HG02943 (cell line): ENCODE measurements at regions not wholly inside any gene's neighbourhood (a gene's known extent, or its start where the extent isn't known, plus 50 kb on each side); places are given as distances from the start of the nearest gene placed in this dataset.

ENCODE experiments used
- ATAC-seq: cut with Tn5 transposase; IDR thresholded peaks from one replicate; pipeline ENCODE4 v1.9.1; 2021; ENCODE audit warnings: mild to moderate bottlenecking, low read depth, moderate library complexity; ENCODE audit not compliant: unreplicated experiment

DNA sequence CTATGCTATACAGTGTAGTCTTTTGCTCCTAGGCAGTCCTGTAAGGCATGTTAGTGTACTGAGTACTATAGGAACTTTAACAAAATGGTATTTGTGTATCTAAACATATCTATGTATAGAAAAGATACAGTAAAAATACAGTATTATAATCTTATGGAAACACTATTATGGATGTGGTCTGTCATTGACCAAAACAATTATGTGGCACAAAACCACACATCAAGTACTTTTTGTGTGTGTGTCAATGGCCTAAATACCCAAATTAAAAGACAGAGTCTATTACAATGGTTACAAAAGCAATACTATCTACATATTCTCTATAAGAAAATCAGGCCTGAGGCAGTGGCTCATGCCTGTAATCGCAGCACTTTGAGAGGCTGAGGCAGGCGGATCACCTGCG lies 610.2 kb upstream of the NDST4 start:
- ATAC-seq: no peak

GRCh38 chr4:115720611-115721010 lies 607.2 kb upstream of the NDST4 start:
- no peak for ATAC-seq

DNA sequence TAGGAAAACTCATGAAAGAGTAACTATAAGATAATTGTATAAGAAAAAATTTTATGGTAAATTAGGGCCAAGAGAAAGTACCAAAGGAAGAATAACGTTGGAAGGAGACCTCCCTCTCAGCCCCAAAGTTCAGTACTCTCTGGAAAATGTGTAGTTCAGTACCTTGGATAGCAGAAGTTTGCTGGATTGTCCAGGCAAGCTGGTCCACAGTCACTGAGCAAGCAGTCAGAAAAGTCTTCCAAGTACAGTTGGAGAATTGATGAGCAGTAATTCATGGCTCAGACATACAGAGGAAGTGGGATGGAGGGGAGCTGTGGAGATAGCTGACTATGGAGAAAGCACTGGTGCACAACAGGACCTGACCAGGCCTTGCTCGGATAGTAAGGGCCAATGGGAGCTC lies 598.2 kb upstream of the NDST4 start:
- no peak for ATAC-seq

DNA sequence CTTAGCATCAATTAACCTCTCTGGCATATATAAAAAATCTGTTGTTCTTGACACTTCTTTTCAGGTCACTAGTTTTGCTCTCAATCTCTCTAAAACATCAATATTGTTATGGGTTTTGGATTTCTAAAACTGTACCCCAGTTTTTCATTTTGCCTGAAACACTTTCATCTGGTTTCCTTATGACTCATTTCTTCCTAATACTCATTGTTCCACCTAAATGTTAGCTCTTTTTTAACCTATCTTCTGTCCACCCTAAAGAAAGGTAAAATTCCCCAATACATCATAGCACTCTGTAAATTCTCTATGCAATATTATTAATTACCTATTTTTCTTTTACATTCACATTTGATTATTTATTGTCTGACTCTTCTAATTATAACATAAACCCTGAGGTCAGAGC lies 575.5 kb upstream of the NDST4 start:
- ATAC-seq: no peak

DNA sequence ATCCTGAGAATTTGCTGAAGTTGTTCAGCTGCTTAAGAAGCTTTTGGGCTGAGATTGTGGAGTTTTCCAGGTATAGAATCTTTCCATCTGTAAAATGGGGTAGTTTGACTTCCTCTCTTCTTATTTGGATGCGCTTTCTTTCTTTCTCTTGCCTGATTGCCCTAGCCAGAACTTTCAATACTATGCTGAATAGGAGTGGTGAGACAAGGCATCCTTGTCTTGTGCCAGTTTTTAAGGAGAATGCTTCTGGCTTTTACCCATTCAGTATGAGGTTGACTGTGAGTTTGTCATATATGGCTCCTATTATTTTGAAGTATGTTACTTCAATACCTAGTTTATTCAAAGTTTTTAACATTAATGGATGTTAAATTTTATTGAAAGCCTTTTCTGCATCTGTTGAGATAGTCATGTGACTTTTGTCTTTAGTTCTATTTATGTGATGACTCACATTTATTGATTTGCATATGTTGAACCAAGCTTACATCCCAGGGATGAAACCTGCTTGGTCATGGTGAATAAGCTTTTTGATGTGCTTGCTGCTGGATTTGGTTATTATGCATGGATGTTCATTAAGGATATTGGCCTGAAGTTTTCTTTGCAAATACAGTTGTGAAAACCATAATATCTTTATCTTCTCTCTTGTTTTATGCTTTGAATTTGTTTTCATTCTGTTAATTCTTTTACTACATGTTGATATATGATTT lies 573.8 kb upstream of the NDST4 start:
- no peak for ATAC-seq

GRCh38 chr4:115678425-115678941 lies 565.1 kb upstream of the NDST4 start:
- ATAC-seq: no peak

GRCh38 chr4:115675719-115676118 lies 562.3 kb upstream of the NDST4 start:
- ATAC-seq: no peak

- no peak for ATAC-seq
Observed at GRCh38 chr4:115674485-115674884, 561.1 kb upstream of the NDST4 start.

DNA sequence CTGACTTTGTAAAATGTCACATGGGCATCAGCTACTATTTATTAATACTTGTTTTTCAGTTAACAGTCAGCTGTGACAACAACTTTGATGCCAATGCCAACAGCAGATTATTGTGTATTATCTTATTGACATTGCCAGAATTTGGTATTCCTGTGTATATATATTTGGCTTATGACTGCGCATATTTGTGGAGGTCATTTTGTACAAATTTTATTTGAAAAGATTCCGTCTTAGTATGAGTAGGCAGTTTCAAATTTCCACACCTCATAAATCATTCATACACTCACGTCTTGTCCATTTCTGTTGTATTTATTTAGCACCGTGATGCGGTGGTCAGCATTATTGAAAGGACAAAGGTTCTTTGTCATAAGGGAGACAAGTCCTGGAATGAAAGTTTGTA lies 558.2 kb upstream of the NDST4 start:
- no peak for ATAC-seq

DNA sequence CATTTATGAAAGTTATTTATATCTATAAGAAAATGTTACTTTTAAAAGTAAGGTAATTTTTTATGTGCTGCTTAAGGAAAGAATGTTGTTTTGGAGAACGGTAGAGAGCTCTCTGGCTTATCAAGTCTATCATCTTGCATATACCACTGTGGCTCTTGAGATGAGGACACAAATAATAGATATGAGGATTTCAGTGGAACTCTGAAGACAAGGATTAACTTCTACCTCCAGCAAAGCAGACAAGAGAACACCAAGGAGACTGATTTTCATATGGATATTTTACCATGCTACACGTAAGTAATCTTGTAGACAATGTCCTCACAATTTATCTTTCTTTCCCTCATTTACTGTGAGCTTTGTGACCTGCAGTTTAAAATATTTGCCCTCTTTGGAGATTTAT lies 557.5 kb upstream of the NDST4 start:
- no peak for ATAC-seq

DNA sequence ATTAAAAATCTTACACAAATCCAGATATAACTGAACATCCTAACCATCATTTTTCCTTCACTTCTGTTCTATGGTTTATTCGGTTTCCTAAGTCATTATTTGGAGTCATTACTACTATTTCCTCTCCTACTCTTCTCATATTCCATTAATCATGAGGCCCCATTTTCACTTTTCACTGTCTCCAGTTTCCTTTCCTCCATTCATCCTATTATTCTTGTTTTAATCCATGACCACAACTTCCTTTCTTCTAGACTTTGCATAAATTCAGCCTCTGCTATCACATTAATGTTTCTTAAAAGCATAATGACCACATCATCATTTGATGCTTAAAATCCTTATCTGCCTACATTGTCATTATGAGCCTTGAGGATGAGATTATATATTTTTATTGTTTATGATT lies 555.0 kb upstream of the NDST4 start:
- ATAC-seq: no peak

DNA sequence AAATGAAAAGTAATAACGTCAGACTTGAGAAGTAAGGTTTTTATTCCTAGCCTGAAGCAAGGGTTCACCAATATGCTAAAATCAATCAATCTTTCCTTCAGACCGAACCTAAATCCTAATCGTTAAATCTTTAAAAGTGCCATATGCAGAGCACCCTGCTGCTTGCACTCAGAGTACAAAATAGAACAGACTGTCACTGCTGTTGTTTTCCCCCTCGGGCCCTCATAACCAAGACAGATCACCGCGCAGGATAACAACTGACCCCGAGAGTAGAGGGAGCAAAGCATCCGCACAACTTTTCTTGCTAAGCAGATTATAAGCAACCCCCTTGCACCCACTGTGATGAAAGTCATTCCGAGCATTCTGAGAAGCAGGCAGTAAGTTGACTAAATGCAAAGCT lies 550.9 kb upstream of the NDST4 start:
- no peak for ATAC-seq

- ATAC-seq: no peak
Observed at GRCh38 chr4:115660465-115660864, 547.0 kb upstream of the NDST4 start.

DNA sequence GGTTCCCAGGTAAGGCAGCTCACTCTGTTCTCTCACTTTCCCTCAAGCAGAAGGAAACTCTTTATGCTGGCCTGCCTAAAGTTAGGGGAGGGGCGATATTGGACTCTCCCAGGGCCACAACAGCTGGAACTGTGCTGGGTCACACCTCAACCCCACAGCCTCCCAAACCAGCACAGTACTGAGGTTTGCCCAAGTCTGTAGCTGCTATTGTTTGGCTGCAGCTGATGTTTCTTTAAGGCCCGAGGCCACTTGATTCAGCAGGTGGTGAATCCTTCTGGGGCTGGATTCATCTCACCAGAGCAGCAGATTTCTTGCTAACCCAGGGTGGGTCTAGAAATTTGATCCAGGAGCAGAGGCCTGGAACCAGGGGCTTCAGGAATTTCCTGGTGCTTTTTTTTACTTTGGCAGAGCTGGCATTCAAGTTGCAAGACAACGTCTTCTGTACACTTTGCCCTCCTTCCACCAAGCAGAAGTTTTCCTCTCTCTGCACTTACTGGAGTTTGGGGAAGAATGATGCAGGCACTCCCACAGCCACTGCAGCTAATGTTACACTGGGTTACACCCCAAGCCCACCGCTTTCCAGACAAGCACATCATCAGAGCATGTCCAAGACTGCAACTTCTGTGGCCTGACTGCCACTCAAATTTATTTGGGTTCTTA lies 544.7 kb upstream of the NDST4 start:
- ATAC-seq: no peak

GRCh38 chr4:115655626-115656025 lies 542.2 kb upstream of the NDST4 start:
- ATAC-seq: no peak

DNA sequence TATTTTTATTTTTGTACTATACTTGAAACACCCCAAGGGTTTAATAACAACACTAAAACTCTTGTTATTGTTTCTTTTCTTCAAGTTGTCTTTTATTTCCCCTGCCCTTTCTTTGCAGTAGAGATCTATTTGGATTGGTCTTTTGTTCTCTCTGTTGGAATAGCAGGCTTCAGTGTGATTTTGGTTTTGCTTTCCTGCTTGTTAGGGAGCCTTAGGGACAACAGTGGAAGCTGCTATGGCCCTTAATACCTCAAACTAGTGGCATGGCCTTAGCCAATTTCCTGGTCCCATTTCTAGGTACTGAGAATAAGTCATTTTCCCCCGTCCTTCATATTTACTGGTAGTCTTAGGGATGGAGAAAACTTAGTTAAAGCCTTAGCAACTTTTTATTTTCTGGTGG lies 535.4 kb upstream of the NDST4 start:
- no peak for ATAC-seq

DNA sequence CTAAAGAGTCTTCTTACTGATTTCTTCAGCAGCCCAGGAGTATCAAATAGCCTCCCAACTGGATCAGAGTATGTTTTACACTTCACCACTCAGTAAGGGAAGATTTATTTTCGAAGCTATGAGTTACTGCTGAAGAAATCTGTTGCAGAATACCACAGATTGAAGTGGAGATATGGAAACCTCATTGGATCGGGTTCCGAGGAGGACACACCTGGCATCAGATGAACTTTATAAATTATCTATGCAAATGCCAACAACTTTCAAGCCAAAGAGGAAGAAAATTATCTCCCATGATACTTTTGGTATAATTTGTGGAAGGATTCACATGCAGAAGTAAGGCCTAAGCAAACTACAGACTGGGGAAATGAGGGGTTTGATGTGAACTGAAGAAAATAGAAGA lies 515.9 kb upstream of the NDST4 start:
- ATAC-seq: no peak

DNA sequence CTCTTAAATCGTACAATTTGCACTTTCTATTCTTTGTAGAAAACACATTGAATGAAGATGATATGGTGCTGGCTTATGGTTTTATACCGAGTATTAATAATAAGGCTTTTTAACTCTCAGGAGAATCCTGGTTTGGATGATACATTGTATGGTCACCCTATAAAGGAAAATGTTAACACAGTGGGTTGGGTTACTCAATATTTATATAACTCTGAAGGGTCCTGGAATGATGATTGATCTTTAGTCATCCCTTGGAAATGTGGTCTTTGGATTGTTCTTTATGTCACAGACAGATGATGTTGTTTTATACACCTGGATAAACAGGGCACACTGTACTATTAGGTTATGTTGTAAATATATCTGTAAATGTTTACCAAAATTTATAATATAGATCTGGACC lies 496.2 kb upstream of the NDST4 start:
- ATAC-seq: no peak

DNA sequence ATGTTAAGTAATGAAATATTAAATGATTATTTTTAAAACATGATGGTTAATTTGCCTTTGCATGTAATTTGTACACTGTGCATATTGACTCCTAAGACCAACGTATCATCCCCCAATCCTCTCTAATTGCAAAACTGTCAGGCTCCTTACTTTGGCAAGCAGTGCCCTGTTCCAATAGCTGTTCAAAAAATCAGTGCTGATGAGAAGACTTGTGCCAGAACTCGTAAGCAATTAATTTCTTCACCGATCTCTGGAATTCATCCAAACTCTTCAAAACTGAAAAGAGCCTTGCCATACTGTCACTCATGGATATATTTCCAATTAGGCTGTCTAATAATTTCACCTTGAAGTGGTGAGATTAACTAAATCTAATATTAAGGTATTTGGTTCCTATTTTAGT lies 493.9 kb upstream of the NDST4 start:
- no peak for ATAC-seq

DNA sequence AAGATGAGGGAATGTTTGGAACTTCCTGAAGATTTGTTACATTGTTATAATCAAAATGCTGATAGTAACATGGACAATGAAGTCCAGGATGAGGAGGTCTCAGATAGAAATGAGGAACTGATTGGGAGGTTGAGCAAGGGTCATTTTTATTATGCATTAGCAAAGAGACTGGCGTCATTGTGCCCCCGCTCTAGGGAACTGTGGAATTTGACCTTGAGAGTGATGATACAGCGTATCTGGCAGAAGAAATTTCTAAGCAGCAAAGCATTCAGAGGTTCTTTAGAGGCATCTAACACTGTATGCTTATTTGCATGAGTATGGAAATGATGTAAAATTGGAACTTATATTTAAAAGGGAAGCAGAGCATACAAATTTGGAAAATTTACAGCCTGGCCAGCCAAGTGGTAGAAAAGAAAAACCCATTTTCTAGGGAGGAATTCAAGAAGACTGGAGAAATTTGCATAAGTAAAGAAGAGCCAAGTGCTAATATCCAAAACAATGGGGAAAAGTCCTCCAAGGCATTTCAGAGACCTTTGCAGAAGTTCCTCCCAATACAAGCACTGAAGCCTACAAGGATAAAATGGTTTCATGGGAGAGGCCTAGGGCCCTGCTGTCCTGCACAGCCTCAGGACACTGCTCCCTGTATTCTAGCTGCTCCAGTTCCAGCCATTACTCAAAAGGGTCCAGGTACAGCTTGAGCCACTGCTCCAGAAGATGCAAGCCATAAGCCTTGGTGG lies 483.0 kb upstream of the NDST4 start:
- no peak for ATAC-seq

GRCh38 chr4:115580901-115581300 lies 467.5 kb upstream of the NDST4 start:
- no peak for ATAC-seq

GRCh38 chr4:115575851-115576250 lies 462.4 kb upstream of the NDST4 start:
- no peak for ATAC-seq
